Body of pancreas (tissue), 4 donors: ENCODE measurements at regions not wholly inside any gene's neighbourhood (a gene's known extent, or its start where the extent isn't known, plus 50 kb on each side); places are given as distances from the start of the nearest gene placed in this dataset.

Experiments used
- CTCF ChIP-seq, 7 experiments: fragments of 450-650 bp in 4 of 7; fragments of 200-600 bp in 3 of 7; sonication (generic) in 3 of 7; IDR thresholded peaks; one replicate each; pipeline ENCODE4 v1.5.1; 2016 to 2019; ENCODE audit warnings: antibody characterized with exemption in 7 of 7
- POLR2A ChIP-seq, 3 donors: fragments of 450-650 bp; IDR thresholded peaks; one replicate each; pipeline ENCODE4 v1.6.1; 2016; ENCODE audit warnings: antibody characterized with exemption in 3 of 3, mild to moderate bottlenecking in 2 of 3

- no peak for TF ChIP-seq CTCF (IDR thresholded peaks at IDR 0.05)
- no peak for TF ChIP-seq POLR2A (IDR thresholded peaks at IDR 0.05)
Observed at GRCh38 chr10:109689785-109690184, 233.5 kb downstream of the XPNPEP1 start.
